Body of pancreas (tissue), 4 donors: ENCODE measurements at regions not wholly inside any gene's neighbourhood (a gene's known extent, or its start where the extent isn't known, plus 50 kb on each side); places are given as distances from the start of the nearest gene placed in this dataset.

Experiments used
- POLR2A ChIP-seq, 3 donors: fragments of 450-650 bp; IDR thresholded peaks; one replicate each; pipeline ENCODE4 v1.6.1; 2016; ENCODE audit warnings: antibody characterized with exemption in 3 of 3, mild to moderate bottlenecking in 2 of 3
- TF ChIP-seq, protein P1 (sequence below), 7 experiments: fragments of 450-650 bp in 4 of 7; fragments of 200-600 bp in 3 of 7; sonication (generic) in 3 of 7; IDR thresholded peaks; one replicate each; pipeline ENCODE4 v1.5.1; 2016 to 2019; ENCODE audit warnings: antibody characterized with exemption in 7 of 7

DNA sequence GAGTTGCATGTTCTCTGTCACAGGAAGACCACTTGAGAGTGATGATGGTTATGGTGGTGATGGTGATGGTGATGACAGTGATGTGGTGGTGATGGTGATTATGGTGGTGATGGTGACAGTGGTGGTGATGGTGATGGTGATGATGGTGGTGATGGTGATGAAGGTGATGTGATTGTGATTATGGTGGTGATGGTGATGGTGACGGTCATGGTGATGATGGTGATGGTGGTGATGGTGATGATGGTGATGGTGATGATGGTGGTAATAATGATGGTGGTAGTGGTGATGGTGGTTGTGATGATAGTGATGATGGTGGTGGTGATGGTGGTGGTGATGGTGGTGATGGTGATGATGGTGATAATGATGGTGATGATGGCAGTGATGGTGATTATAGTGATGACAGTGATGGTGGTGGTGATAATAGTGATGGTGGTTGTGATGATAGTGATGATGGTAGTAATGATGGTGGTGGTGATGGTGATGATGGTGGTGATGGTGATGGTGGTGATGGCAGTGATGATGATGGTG is 93.7 kb downstream of the ASB1 start:
- TF ChIP-seq, protein P1, sequence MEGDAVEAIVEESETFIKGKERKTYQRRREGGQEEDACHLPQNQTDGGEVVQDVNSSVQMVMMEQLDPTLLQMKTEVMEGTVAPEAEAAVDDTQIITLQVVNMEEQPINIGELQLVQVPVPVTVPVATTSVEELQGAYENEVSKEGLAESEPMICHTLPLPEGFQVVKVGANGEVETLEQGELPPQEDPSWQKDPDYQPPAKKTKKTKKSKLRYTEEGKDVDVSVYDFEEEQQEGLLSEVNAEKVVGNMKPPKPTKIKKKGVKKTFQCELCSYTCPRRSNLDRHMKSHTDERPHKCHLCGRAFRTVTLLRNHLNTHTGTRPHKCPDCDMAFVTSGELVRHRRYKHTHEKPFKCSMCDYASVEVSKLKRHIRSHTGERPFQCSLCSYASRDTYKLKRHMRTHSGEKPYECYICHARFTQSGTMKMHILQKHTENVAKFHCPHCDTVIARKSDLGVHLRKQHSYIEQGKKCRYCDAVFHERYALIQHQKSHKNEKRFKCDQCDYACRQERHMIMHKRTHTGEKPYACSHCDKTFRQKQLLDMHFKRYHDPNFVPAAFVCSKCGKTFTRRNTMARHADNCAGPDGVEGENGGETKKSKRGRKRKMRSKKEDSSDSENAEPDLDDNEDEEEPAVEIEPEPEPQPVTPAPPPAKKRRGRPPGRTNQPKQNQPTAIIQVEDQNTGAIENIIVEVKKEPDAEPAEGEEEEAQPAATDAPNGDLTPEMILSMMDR (IDR thresholded peaks at IDR 0.05): no peak
- no peak for TF ChIP-seq POLR2A (IDR thresholded peaks at IDR 0.05)
